Psoas muscle (tissue), 7 donors: ENCODE measurements at regions not wholly inside any gene's neighbourhood (a gene's known extent, or its start where the extent isn't known, plus 50 kb on each side); places are given as distances from the start of the nearest gene placed in this dataset.

Experiments used
- ATAC-seq, 4 donors: fragments of 200-7000 bp; cut with Tn5 transposase; one replicate each; pipeline ENCODE4 v1.9.1; 2020; ENCODE audit warnings: moderate library complexity in 3 of 4, mild to moderate bottlenecking in 2 of 4
- DNase-seq, 2 donors: peaks; one replicate each; pipeline ENCODE4 v3.0.0-alpha.2; 2020
- H3K27ac ChIP-seq: fragments of 200-600 bp; one replicate; pipeline ENCODE4 v1.8.0; 2022
- H3K27me3 ChIP-seq, 3 donors: fragments of 200-600 bp in 1 of 3; one replicate each; pipeline versions ENCODE4 v1.6.1 to v1.8.0; 2013 to 2022; ENCODE audit warnings: low read length in 2 of 3, mild to moderate bottlenecking in 2 of 3, moderate library complexity in 1 of 3; ENCODE audit not compliant: insufficient read depth in 3 of 3
- H3K36me3 ChIP-seq, 2 donors: fragments of 200-600 bp in 1 of 2; one replicate each; pipeline versions ENCODE4 v1.6.1 to v1.8.0; 2013 to 2022; ENCODE audit warnings: low read depth in 1 of 2, mild to moderate bottlenecking in 1 of 2, moderate library complexity in 1 of 2; ENCODE audit not compliant: insufficient read depth in 1 of 2
- H3K4me1 ChIP-seq: fragments of 200-600 bp; one replicate; pipeline ENCODE4 v1.8.0; 2022
- H3K4me3 ChIP-seq: fragments of 200-600 bp; one replicate; pipeline ENCODE4 v1.8.0; 2022; ENCODE audit warnings: mild to moderate bottlenecking
- H3K9me3 ChIP-seq: fragments of 200-600 bp; one replicate; pipeline ENCODE4 v1.8.0; 2022
- WGBS, 3 donors: extraction: QIAGEN DNeasy Blood & Tissue Kit; methylation state at CpG; one replicate each; pipeline versions ENCODE4 v1.1.6 to v1.1.7; 2013; 5-methylcytosine and 5-hydroxymethylcytosine counted together
- intact Hi-C, 2 donors: fragments of 100-400 bp; cut with DNase I; formaldehyde crosslinking; loops; one replicate each; pipeline versions ENCODE4 v1.11.0 to v1.14.2; 2022
- TF ChIP-seq, protein P1 (sequence below): fragments of 200-600 bp; IDR thresholded peaks from one replicate; pipeline ENCODE4 v1.8.0; 2022; ENCODE audit warnings: antibody characterized with exemption
- donor health status: healthy with polysubstance abuse.
- donor health status: DM: no; HTN: no; CAD: no; lungs with moderate emphysema.
- donor health status: Bipolar disorder and iron deficiency.
- donor health status: healthy.
- donor health status: DM: yes; HTN: yes; CAD: no.
- donor health status: DM: no; HTN: no; CAD: no.
- donor health status: DM: yes; HTN: yes; CAD: no.

DNA sequence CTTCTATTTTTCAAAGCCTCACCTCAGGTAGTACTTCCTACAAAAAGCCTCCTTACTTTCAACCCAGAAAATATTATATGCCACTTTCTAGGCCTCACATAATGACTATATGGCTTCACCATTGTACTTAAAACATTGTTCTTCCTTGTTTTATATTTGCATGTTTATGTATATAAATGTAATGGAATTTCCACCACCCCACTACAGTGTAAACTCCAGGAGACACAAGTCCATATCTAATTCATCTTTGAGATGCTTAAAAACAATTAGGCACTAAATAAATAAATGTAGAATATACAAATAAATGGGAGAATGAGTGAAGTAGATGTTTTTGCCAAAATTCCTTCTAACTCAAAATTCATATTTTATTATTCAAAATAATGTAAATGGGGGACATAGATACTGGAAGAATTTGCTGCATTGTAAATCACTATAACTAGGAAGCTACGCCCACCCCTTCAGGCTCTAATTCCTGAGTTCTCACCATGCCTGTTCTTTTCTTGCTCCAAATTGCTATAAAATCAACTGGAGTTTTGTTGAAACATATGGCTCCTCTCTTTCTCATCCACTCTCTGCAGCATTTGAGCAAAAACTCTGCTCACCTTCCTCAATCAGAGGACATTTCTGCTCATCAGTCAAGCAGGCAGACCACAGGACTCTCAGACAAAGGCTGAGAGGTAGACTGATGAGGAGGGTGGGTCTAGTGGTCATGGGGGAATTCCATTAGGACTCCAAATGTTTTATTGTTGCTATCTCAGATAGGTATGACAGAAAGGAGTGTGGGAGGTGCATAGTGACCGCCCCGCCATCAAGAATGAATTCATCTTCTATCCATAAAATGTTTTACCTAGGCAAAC lies 243.0 kb downstream of the HNMT start:
- TF ChIP-seq, protein P1, sequence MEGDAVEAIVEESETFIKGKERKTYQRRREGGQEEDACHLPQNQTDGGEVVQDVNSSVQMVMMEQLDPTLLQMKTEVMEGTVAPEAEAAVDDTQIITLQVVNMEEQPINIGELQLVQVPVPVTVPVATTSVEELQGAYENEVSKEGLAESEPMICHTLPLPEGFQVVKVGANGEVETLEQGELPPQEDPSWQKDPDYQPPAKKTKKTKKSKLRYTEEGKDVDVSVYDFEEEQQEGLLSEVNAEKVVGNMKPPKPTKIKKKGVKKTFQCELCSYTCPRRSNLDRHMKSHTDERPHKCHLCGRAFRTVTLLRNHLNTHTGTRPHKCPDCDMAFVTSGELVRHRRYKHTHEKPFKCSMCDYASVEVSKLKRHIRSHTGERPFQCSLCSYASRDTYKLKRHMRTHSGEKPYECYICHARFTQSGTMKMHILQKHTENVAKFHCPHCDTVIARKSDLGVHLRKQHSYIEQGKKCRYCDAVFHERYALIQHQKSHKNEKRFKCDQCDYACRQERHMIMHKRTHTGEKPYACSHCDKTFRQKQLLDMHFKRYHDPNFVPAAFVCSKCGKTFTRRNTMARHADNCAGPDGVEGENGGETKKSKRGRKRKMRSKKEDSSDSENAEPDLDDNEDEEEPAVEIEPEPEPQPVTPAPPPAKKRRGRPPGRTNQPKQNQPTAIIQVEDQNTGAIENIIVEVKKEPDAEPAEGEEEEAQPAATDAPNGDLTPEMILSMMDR = no peak
- no peak overlapping the region for H3K27ac ChIP-seq
- intact Hi-C loops = no loop called here
- ATAC-seq (no peak), DNase-seq (no peak)
- H3K27me3 ChIP-seq = no peaks in the 10 kb centered on the region
- no peaks in the 10 kb centered on the region for H3K36me3 ChIP-seq
- H3K4me3 ChIP-seq = no peak overlapping the region
- 95 to 98% (median 98%) methylated on average over 3 of the region's 3 CpGs for WGBS, 3 donors
- no peaks in the 10 kb centered on the region for H3K9me3 ChIP-seq
- H3K4me1 ChIP-seq = no peaks in the 10 kb centered on the region

DNA sequence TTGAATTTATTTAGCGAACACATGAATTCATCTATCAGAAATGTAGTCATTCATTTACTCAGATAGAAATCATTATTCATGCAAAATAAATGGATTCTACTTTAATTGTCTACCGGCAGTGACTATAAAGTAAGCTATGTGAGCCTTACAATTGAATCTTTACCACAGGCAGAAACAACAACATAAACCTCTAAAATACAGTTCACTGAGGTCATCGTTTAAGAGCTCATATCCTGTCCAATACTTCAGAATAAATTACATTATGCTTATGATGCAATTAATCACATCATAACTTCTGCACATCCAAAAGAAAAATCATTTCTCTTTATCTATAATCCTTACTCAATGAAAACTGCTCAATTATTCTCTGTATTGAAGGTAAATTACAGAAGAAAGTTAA lies 244.7 kb downstream of the HNMT start:
- no peak for DNase-seq
- TF ChIP-seq, protein P1 = no peak
- intact Hi-C loops = no loop called here
- no peaks in the 10 kb centered on the region for H3K36me3 ChIP-seq
- no peak overlapping the region for H3K27ac ChIP-seq
- WGBS, 3 donors = 79 to 82% (median 80%) methylated on average over 3 of the region's 3 CpGs
- no peaks in the 10 kb centered on the region for H3K4me1 ChIP-seq
- no peaks in the 10 kb centered on the region for H3K27me3 ChIP-seq
- H3K4me3 ChIP-seq = no peak overlapping the region
- no peak for ATAC-seq
- H3K9me3 ChIP-seq = no peaks in the 10 kb centered on the region

DNA sequence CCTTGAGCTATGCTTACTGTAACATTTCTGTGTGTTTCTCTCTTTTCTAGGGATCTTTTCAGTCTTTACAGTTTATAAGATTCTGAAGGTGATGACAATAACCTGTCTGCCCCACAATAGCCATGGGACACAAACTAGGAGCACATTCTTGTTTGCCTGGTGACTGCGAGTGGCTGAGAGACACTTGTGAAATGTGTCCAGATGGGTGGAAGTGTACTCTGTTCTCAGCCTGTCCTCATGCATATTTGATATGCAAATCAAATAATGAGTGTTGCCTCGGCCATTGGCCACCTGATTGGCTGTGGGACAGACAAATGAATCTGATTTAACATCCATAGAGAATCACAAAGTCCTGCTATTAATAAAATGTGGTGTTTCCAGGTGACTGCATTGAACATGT lies 246.2 kb downstream of the HNMT start:
- no peaks in the 10 kb centered on the region for H3K4me1 ChIP-seq
- no peaks in the 10 kb centered on the region for H3K9me3 ChIP-seq
- no peaks in the 10 kb centered on the region for H3K27me3 ChIP-seq
- WGBS, 3 donors = 74 to 75% (median 74%) methylated on average over 2 of the region's 2 CpGs
- no peaks in the 10 kb centered on the region for H3K36me3 ChIP-seq
- no peak overlapping the region for H3K4me3 ChIP-seq
- DNase-seq = no peak
- TF ChIP-seq, protein P1 = no peak
- intact Hi-C loops = no loop called here
- no peak overlapping the region for H3K27ac ChIP-seq
- no peak for ATAC-seq

DNA sequence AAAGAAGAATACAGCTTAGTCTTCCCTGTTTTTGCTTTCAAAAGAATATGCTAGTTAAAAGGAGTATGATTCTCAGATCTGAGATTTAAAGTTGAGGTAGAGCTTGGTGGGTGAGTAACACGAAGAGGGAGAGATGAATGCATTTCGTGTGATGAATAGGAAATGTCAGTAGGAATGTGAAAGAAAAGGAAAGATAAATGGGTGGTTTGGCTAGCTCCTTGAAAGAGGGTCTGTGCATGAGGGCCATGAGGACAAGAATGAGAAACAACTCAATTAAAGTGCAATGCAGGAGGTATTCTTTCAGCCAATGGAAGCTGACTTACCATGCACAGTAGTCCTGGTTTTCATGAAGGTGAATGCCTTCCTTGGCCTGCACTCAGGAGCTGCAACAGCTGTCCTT lies 248.2 kb downstream of the HNMT start:
- intact Hi-C loops = no loop called here
- 90 to 97% (median 91%) methylated on average over 2 of the region's 2 CpGs for WGBS, 3 donors

More for the DNA sequence above, 248.2 kb downstream of the HNMT start:
- no peaks in the 10 kb centered on the region for H3K9me3 ChIP-seq
- no peak overlapping the region for H3K4me3 ChIP-seq
- no peaks in the 10 kb centered on the region for H3K36me3 ChIP-seq
- no peaks in the 10 kb centered on the region for H3K4me1 ChIP-seq
- TF ChIP-seq, protein P1 = no peak
- H3K27ac ChIP-seq = no peak overlapping the region
- H3K27me3 ChIP-seq = no peaks in the 10 kb centered on the region
- DNase-seq (no peak), ATAC-seq (no peak)
